GM12891 (cell line): ENCODE measurements at regions not wholly inside any gene's neighbourhood (a gene's known extent, or its start where the extent isn't known, plus 50 kb on each side); places are given as distances from the start of the nearest gene placed in this dataset.

Experiments
- POLR2A ChIP-seq: IDR thresholded peaks from 2 replicates; pipeline ENCODE4 v1.6.1; 2011; ENCODE audit warnings: low read depth, low read length, control low read depth
- POU2F2 ChIP-seq: IDR thresholded peaks from 2 replicates; pipeline ENCODE4 v1.6.1; 2011; ENCODE audit warnings: low read depth, mild to moderate bottlenecking, control low read depth, low read length, moderate library complexity

DNA sequence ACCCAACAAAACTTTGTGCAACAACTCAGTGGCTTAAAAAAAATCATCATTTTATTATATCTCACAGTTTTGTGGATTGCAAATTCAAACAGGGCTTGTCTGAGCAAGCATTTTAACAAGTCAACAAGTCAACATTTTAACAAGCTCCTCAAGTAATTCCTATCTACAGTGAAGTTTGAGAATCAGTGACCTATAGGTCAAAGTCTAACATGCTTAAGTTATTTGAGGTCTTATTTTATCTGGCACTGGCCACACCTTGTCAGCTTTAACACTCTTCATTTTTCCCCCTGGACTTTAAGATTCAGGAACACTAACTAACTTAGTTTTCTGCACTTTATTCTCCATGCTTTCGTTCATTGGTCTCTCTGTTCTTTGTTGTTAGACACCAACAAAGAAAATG, 71.2 kb upstream of the PELI2 start:
- TF ChIP-seq POU2F2 (no peak), POLR2A (no peak)
